GM12878 (cell line): ENCODE measurements at regions not wholly inside any gene's neighbourhood (a gene's known extent, or its start where the extent isn't known, plus 50 kb on each side); places are given as distances from the start of the nearest gene placed in this dataset.

Experiments
- ATAC-seq: fragments of 200-7000 bp; cut with Tn5 transposase; 3 replicates; pipeline ENCODE4 v1.9.1; 2020; ENCODE audit warnings: mild to moderate bottlenecking, moderate library complexity
- BruUV-seq: library from RNA; stranded (reverse); fragments of 400-500 nt; replicated peaks from 2 replicates; lab custom pipeline; 2021; lab: Mats Ljungman, UMichigan
- CTCF ChIA-PET: fragments of 300-600 bp; sonication (Branson Sonifier 250); formaldehyde crosslinking; extraction: SDS; loops from one replicate; lab custom pipeline; 2021; ENCODE audit warnings: inconsistent platforms; lab: Yijun Ruan, JAX
- POLR2A ChIA-PET: fragments of 350-600 bp; formaldehyde crosslinking; extraction: SDS; loops from one replicate; lab custom pipeline; 2021; ENCODE audit warnings: inconsistent platforms; lab: Charles Lee
- RAD21 ChIA-PET: fragments of 300-600 bp; sonication (Branson Sonifier 250); formaldehyde crosslinking; loops from one replicate; lab custom pipeline; 2023; ENCODE audit warnings: antibody characterized with exemption; ENCODE audit not compliant: unreplicated experiment; lab: Charles Lee
- SMC1A ChIA-PET: fragments of 300-600 bp; sonication (Branson Sonifier 250); formaldehyde crosslinking; loops from one replicate; lab custom pipeline; 2023; ENCODE audit not compliant: unreplicated experiment, uncharacterized antibody; lab: Charles Lee
- DNase-seq: peaks from one replicate; pipeline ENCODE4 v3.0.0-alpha.2; 2011; ENCODE audit warnings: low read depth, low spot score
- FAIRE-seq: peaks from 3 replicates; lab custom pipeline; 2011; peaks lifted over from hg19 to GRCh38; lab: Jason Lieb, UNC
- H2AFZ ChIP-seq: 2 replicates; pipeline ENCODE4 v1.6.0; 2011; ENCODE audit warnings: low read depth, low read length, control low read depth; ENCODE audit not compliant: control insufficient read depth
- H3K27ac ChIP-seq: 2 replicates; pipeline ENCODE4 v1.5.1; 2011; ENCODE audit warnings: control low read depth; ENCODE audit not compliant: control insufficient read depth, insufficient read depth
- H3K27me3 ChIP-seq, 2 experiments: replicated peaks in 1 of 2; 2 replicates each; pipeline versions ENCODE4 v1.6.0 to v1.6.1; 2011; ENCODE audit warnings: low read length in 1 of 2; ENCODE audit not compliant: control insufficient read depth in 2 of 2, insufficient read depth in 2 of 2
- H3K36me3 ChIP-seq, 2 experiments: 2 replicates each; pipeline ENCODE4 v1.5.1; 2011; ENCODE audit warnings: low read length in 1 of 2; ENCODE audit not compliant: control insufficient read depth in 2 of 2, insufficient read depth in 2 of 2
- H3K4me1 ChIP-seq: 2 replicates; pipeline ENCODE4 v1.6.1; 2011; ENCODE audit warnings: mild to moderate bottlenecking, low read length, moderate library complexity, mixed read lengths; ENCODE audit not compliant: control insufficient read depth, insufficient read depth
- H3K4me2 ChIP-seq: 2 replicates; pipeline ENCODE4 v1.6.0; 2011; ENCODE audit warnings: control low read depth; ENCODE audit not compliant: control insufficient read depth, insufficient read depth
- H3K4me3 ChIP-seq: fragments of 200-600 bp; sonication (generic); 2 replicates; pipeline ENCODE4 v1.5.1; 2016
- H3K79me2 ChIP-seq: 2 replicates; pipeline ENCODE4 v1.6.0; 2011; ENCODE audit warnings: low read length; ENCODE audit not compliant: control insufficient read depth, insufficient read depth
- H3K9ac ChIP-seq: 2 replicates; pipeline ENCODE4 v1.8.0; 2011; ENCODE audit warnings: low read length, control low read depth, mixed read lengths; ENCODE audit not compliant: control insufficient read depth, insufficient read depth
- H3K9me3 ChIP-seq: replicated peaks from 3 replicates; pipeline ENCODE4 v1.5.1; 2011; ENCODE audit warnings: mild to moderate bottlenecking, low read length; ENCODE audit not compliant: control insufficient read depth, insufficient read depth
- H4K20me1 ChIP-seq: 2 replicates; pipeline ENCODE4 v1.6.0; 2011; ENCODE audit not compliant: control insufficient read depth, insufficient read depth
- CEBPB ChIP-seq, 2 experiments: fragments of 150-350 bp in 1 of 2; IDR thresholded peaks; 2 replicates each; pipeline ENCODE4 v1.6.1; 2012 to 2014; ENCODE audit warnings: low read depth in 2 of 2, low read length in 2 of 2, borderline replicate concordance in 1 of 2, inconsistent platforms in 1 of 2
- FOS ChIP-seq: IDR thresholded peaks from 3 replicates; pipeline ENCODE4 v1.6.1; 2011; ENCODE audit warnings: borderline replicate concordance; ENCODE audit not compliant: insufficient read length; ENCODE audit errors: extremely low read depth
- HDAC6 ChIP-seq: fragments of 200-600 bp; sonication (generic); IDR thresholded peaks from one replicate; pipeline ENCODE4 v1.8.0; 2017; ENCODE audit warnings: antibody characterized with exemption; ENCODE audit not compliant: unreplicated experiment
- KLF5 ChIP-seq: fragments of 450-650 bp; IDR thresholded peaks from 2 replicates; pipeline ENCODE4 v1.6.1; 2014; ENCODE audit warnings: mild to moderate bottlenecking; ENCODE audit not compliant: partially characterized antibody
- MXI1 ChIP-seq: fragments of 150-350 bp; IDR thresholded peaks from 2 replicates; pipeline ENCODE4 v1.6.1; 2011; ENCODE audit warnings: low read depth, mild to moderate bottlenecking, inconsistent platforms, low read length, improper control_type of control experiment
- NFYB ChIP-seq: IDR thresholded peaks from 2 replicates; pipeline ENCODE4 v1.6.1; 2011; ENCODE audit warnings: low read depth, mild to moderate bottlenecking, low read length, improper control_type of control experiment, moderate library complexity; ENCODE audit not compliant: insufficient read depth
- NRF1 ChIP-seq: conservative IDR thresholded peaks from 2 replicates; pipeline ENCODE4 v1.6.1; 2011; ENCODE audit warnings: mild to moderate bottlenecking, low read depth, low read length, improper control_type of control experiment
- PAX5 ChIP-seq: IDR thresholded peaks from 2 replicates; pipeline ENCODE4 v1.6.1; 2011; ENCODE audit warnings: low read depth, low read length, borderline replicate concordance
- PAX8 ChIP-seq: fragments of 450-650 bp; IDR thresholded peaks from 2 replicates; pipeline ENCODE4 v1.6.1; 2017; ENCODE audit warnings: mild to moderate bottlenecking, moderate library complexity
- SMARCA5 ChIP-seq: fragments of 450-650 bp; IDR thresholded peaks from 2 replicates; pipeline ENCODE4 v1.6.1; 2017; ENCODE audit warnings: mild to moderate bottlenecking
- SRF ChIP-seq, 2 experiments: IDR thresholded peaks; 2 replicates each; pipeline ENCODE4 v1.6.1; 2011; ENCODE audit warnings: low read depth in 2 of 2, low read length in 2 of 2, mild to moderate bottlenecking in 1 of 2, moderate library complexity in 1 of 2
- SUZ12 ChIP-seq: fragments of 200-600 bp; sonication (generic); IDR thresholded peaks from one replicate; pipeline ENCODE4 v1.6.1; 2018; ENCODE audit warnings: antibody characterized with exemption, mild to moderate bottlenecking; ENCODE audit not compliant: unreplicated experiment
- WGBS: methylation state at CpG from one replicate; pipeline ENCODE4 v1.1.6; 2016; ENCODE audit warnings: low lambda C conversion rate; ENCODE audit not compliant: insufficient replicate concordance, insufficient coverage; ENCODE audit errors: missing lambda C conversion rate; 5-methylcytosine and 5-hydroxymethylcytosine counted together
- in situ Hi-C: fragments of 300-500 bp; cut with MboI; formaldehyde crosslinking; loops from 9 replicates; pipeline ENCODE4 v1.14.3; 2018; ENCODE audit warnings: mixed read lengths
- intact Hi-C: fragments of 100-400 bp; cut with micrococcal nuclease; formaldehyde crosslinking; loops from one replicate; pipeline ENCODE4 v1.14.2; 2022; ENCODE audit not compliant: unreplicated experiment
- TF ChIP-seq, protein P1 (sequence below): IDR thresholded peaks from 2 replicates; pipeline ENCODE4 v1.6.1; 2012; ENCODE audit warnings: mild to moderate bottlenecking, low read depth, low read length
- TF ChIP-seq, protein P2 (sequence below): fragments of 450-650 bp; IDR thresholded peaks from 2 replicates; pipeline ENCODE4 v1.6.1; 2014; ENCODE audit warnings: mild to moderate bottlenecking
- TF ChIP-seq, protein P3 (sequence below): fragments of 150-350 bp; IDR thresholded peaks from 2 replicates; pipeline ENCODE4 v1.6.1; 2014; ENCODE audit warnings: mild to moderate bottlenecking, low read depth, low read length

DNA sequence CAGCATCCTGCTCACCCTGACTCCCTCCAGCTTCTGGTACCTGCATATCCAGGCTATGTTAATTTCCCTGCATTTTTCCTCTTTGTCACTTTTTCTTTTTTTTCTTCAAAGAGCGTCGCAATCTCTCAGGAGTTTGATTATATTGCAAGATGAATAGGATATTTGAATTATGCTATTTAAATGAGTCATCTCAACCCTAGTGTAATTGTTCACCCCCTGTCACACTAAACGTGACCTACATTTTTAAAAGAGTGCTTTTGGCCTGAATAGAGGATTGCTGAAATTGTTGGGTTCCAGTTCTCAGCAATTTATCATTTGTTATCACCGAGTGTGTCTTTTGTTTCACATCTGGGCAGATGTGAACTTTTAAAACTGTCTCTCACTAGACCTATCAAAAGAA, 294.7 kb downstream of the SOX2 start (continued):
- TF ChIP-seq, protein P1, sequence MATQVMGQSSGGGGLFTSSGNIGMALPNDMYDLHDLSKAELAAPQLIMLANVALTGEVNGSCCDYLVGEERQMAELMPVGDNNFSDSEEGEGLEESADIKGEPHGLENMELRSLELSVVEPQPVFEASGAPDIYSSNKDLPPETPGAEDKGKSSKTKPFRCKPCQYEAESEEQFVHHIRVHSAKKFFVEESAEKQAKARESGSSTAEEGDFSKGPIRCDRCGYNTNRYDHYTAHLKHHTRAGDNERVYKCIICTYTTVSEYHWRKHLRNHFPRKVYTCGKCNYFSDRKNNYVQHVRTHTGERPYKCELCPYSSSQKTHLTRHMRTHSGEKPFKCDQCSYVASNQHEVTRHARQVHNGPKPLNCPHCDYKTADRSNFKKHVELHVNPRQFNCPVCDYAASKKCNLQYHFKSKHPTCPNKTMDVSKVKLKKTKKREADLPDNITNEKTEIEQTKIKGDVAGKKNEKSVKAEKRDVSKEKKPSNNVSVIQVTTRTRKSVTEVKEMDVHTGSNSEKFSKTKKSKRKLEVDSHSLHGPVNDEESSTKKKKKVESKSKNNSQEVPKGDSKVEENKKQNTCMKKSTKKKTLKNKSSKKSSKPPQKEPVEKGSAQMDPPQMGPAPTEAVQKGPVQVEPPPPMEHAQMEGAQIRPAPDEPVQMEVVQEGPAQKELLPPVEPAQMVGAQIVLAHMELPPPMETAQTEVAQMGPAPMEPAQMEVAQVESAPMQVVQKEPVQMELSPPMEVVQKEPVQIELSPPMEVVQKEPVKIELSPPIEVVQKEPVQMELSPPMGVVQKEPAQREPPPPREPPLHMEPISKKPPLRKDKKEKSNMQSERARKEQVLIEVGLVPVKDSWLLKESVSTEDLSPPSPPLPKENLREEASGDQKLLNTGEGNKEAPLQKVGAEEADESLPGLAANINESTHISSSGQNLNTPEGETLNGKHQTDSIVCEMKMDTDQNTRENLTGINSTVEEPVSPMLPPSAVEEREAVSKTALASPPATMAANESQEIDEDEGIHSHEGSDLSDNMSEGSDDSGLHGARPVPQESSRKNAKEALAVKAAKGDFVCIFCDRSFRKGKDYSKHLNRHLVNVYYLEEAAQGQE: no peak
- TF ChIP-seq, protein P2, sequence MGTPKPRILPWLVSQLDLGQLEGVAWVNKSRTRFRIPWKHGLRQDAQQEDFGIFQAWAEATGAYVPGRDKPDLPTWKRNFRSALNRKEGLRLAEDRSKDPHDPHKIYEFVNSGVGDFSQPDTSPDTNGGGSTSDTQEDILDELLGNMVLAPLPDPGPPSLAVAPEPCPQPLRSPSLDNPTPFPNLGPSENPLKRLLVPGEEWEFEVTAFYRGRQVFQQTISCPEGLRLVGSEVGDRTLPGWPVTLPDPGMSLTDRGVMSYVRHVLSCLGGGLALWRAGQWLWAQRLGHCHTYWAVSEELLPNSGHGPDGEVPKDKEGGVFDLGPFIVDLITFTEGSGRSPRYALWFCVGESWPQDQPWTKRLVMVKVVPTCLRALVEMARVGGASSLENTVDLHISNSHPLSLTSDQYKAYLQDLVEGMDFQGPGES: no peak
- TF ChIP-seq PAX8: no peak
- no peak for TF ChIP-seq FOS
- no peak for TF ChIP-seq MXI1
- no peak for TF ChIP-seq PAX5

DNA sequence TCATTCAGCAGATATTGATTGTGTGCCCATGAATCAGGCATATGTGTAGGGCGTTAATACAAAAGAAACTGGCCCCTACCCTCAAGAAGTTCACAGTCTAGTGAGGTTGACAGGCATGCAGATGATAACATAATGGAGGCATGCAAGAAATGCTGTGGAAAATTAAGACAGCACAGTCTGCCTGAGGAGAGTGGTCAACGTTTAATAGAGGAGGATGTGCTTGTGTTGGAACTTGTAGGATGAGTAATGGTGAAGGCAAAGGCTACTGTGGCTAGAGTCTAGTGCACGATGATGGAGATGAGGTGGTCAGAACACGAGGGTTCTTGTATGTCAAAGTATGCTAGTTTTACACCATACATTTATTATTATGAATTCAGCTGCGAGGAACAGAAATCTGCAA, 295.7 kb downstream of the SOX2 start:
- Histone ChIP-seq H4K20me1 (no peaks in the 10 kb centered on the region), H3K27ac (no peak overlapping the region), H3K4me3 (no peak overlapping the region), H3K36me3 (no peaks in the 10 kb centered on the region), H3K4me2 (no peak overlapping the region), H3K27me3 (no peaks in the 10 kb centered on the region; a peak in 1 of 4 replicates), H3K9me3 (no peaks in the 10 kb centered on the region), H3K9ac (no peak overlapping the region), H2AFZ (no peak overlapping the region), H3K4me1 (no peaks in the 10 kb centered on the region), H3K79me2 (no peaks in the 10 kb centered on the region)
- CTCF ChIA-PET: no interaction called here
- intact Hi-C loops (no loop called here), in situ Hi-C loops (no loop called here)
- no TSS peak for BruUV-seq
- ATAC-seq (no peak), DNase-seq (no peak), FAIRE-seq (no peak)
- RAD21 ChIA-PET: no interaction called here
- 29% methylated on average over 5 of the region's 5 CpGs for WGBS
- POLR2A ChIA-PET: no interaction called here
- SMC1A ChIA-PET: no interaction called here
- TF ChIP-seq NRF1 (no peak), NFYB (no peak), KLF5 (no peak), CEBPB (IDR thresholded peaks at IDR 0.05; ENCODE audit: borderline replicate concordance in 1 of 2, low read depth in 2 of 2, low read length in 2 of 2) (no peak), SUZ12 (no peak), HDAC6 (no peak), SRF (IDR thresholded peaks at IDR 0.05; ENCODE audit: low read depth in 2 of 2, low read length in 2 of 2) (no peak), SMARCA5 (no peak)
- TF ChIP-seq, protein P3, sequence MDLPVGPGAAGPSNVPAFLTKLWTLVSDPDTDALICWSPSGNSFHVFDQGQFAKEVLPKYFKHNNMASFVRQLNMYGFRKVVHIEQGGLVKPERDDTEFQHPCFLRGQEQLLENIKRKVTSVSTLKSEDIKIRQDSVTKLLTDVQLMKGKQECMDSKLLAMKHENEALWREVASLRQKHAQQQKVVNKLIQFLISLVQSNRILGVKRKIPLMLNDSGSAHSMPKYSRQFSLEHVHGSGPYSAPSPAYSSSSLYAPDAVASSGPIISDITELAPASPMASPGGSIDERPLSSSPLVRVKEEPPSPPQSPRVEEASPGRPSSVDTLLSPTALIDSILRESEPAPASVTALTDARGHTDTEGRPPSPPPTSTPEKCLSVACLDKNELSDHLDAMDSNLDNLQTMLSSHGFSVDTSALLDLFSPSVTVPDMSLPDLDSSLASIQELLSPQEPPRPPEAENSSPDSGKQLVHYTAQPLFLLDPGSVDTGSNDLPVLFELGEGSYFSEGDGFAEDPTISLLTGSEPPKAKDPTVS: no peak
